Stomach (tissue), 4 donors: ENCODE measurements at regions not wholly inside any gene's neighbourhood (a gene's known extent, or its start where the extent isn't known, plus 50 kb on each side); places are given as distances from the start of the nearest gene placed in this dataset.

Experiments used
- CTCF ChIP-seq, 7 experiments: fragments of 450-650 bp in 4 of 7; fragments of 200-600 bp in 3 of 7; sonication (generic) in 3 of 7; IDR thresholded peaks; one replicate each; pipeline ENCODE4 v1.5.1; 2016 to 2019; ENCODE audit warnings: antibody characterized with exemption in 7 of 7, control low read depth in 2 of 7, mild to moderate bottlenecking in 1 of 7
- EP300 ChIP-seq: sonication (generic); formaldehyde crosslinking; IDR thresholded peaks from one replicate; pipeline ENCODE4 v1.6.1; 2017; ENCODE audit warnings: antibody characterized with exemption
- POLR2AphosphoS5 ChIP-seq, 3 donors: sonication (generic); formaldehyde crosslinking; IDR thresholded peaks; one replicate each; pipeline ENCODE4 v1.6.1; 2016; ENCODE audit warnings: antibody characterized with exemption in 3 of 3

DNA sequence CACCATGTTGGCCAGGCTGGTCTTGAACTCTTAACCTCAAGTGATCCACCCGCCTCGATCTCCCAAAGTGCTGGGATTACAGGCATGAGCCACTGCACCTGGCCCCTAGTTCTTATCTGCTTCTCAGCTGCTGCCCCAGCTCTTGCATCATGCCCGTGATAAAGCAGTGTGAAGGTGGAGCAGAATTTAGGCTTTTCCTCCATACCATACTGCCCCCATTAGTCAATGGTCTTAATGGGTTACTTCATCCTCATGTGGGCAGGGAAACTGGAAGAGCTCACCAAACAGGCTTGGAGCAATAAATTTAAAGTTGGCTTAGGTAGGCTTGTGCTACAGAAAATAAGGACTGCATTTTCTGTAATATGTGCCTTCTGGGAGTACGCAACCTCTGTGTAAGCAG is 636.9 kb upstream of the BOD1L1 start:
- no peak for TF ChIP-seq CTCF (IDR thresholded peaks at IDR 0.05)
- TF ChIP-seq POLR2AphosphoS5 (IDR thresholded peaks at IDR 0.05), result no peak
- TF ChIP-seq EP300, result no peak
